Trophoblast cell (in vitro differentiated cells and primary cell): ENCODE measurements at regions not wholly inside any gene's neighbourhood (a gene's known extent, or its start where the extent isn't known, plus 50 kb on each side); places are given as distances from the start of the nearest gene placed in this dataset.
A peak's percentile ranks its signal among the peaks of the same experiment; 100 is the strongest.

Experiments
- DNase-seq, 2 donors: peaks; one replicate each; pipeline ENCODE4 v3.0.0-alpha.2; 2016
- H2AFZ ChIP-seq: 2 replicates; pipeline ENCODE4 v1.6.1; 2013; ENCODE audit warnings: low read length, moderate library complexity, mild to moderate bottlenecking; ENCODE audit not compliant: insufficient read depth, poor library complexity
- H2AK5ac ChIP-seq: 2 replicates; pipeline ENCODE4 v1.6.1; 2013; ENCODE audit warnings: mild to moderate bottlenecking, low read length
- H2BK120ac ChIP-seq: 2 replicates; pipeline ENCODE4 v1.6.1; 2013; ENCODE audit warnings: low read length, mild to moderate bottlenecking, moderate library complexity; ENCODE audit not compliant: insufficient read depth, poor library complexity
- H2BK12ac ChIP-seq: 2 replicates; pipeline ENCODE4 v1.6.1; 2013; ENCODE audit warnings: mild to moderate bottlenecking, low read length, moderate library complexity
- H2BK5ac ChIP-seq: 2 replicates; pipeline ENCODE4 v1.6.1; 2013; ENCODE audit warnings: low read length, low read depth, moderate library complexity, mild to moderate bottlenecking; ENCODE audit not compliant: poor library complexity
- H3K14ac ChIP-seq: 2 replicates; pipeline ENCODE4 v1.6.1; 2013; ENCODE audit warnings: mild to moderate bottlenecking, low read length
- H3K18ac ChIP-seq: 2 replicates; pipeline ENCODE4 v1.6.1; 2013; ENCODE audit warnings: mild to moderate bottlenecking, low read length
- H3K23ac ChIP-seq: 2 replicates; pipeline ENCODE4 v1.6.1; 2013; ENCODE audit warnings: low read length
- H3K27ac ChIP-seq: 2 replicates; pipeline ENCODE4 v1.5.1; 2013; ENCODE audit warnings: low read depth, mild to moderate bottlenecking, inconsistent platforms, low read length, moderate library complexity
- H3K27me3 ChIP-seq: 2 replicates; pipeline ENCODE4 v1.6.1; 2013; ENCODE audit warnings: inconsistent platforms, mild to moderate bottlenecking, low read length, moderate library complexity; ENCODE audit not compliant: insufficient read depth
- H3K36me3 ChIP-seq, 2 experiments: 1 replicate in 1 of 2; 2 replicates in 1 of 2; pipeline ENCODE4 v1.6.1; 2013; ENCODE audit warnings: low read length in 2 of 2, mild to moderate bottlenecking in 2 of 2, moderate library complexity in 1 of 2; ENCODE audit not compliant: insufficient read depth in 2 of 2, control insufficient read depth in 1 of 2
- H3K4ac ChIP-seq: 2 replicates; pipeline ENCODE4 v1.6.1; 2013; ENCODE audit warnings: low read depth, mild to moderate bottlenecking, low read length, moderate library complexity
- H3K4me1 ChIP-seq, 2 experiments: 1 replicate in 1 of 2; 2 replicates in 1 of 2; pipeline ENCODE4 v1.6.1; 2013; ENCODE audit warnings: low read length in 2 of 2, mild to moderate bottlenecking in 2 of 2, moderate library complexity in 1 of 2; ENCODE audit not compliant: insufficient read depth in 2 of 2, control insufficient read depth in 1 of 2
- H3K4me2 ChIP-seq: 2 replicates; pipeline ENCODE4 v1.6.1; 2013; ENCODE audit warnings: inconsistent platforms, mild to moderate bottlenecking, low read length, moderate library complexity
- H3K4me3 ChIP-seq: 2 replicates; pipeline ENCODE4 v1.5.1; 2013; ENCODE audit warnings: mild to moderate bottlenecking, low read depth, low read length, inconsistent platforms
- H3K79me1 ChIP-seq: one replicate; pipeline ENCODE4 v1.6.1; 2013; ENCODE audit warnings: low read length
- H3K79me2 ChIP-seq: 2 replicates; pipeline ENCODE4 v1.6.1; 2013; ENCODE audit warnings: low read length, mild to moderate bottlenecking; ENCODE audit not compliant: control insufficient read depth, insufficient read depth, poor library complexity
- H3K9ac ChIP-seq: 2 replicates; pipeline ENCODE4 v1.6.1; 2013; ENCODE audit warnings: mild to moderate bottlenecking, low read length
- H3K9me3 ChIP-seq: 2 replicates; pipeline ENCODE4 v1.6.1; 2013; ENCODE audit warnings: low read depth, mild to moderate bottlenecking, control low read depth, inconsistent platforms, low read length; ENCODE audit not compliant: insufficient read depth
- H4K12ac ChIP-seq: 2 replicates; pipeline ENCODE4 v1.6.1; 2013; ENCODE audit warnings: low read depth, mild to moderate bottlenecking, low read length, moderate library complexity
- H4K8ac ChIP-seq: 2 replicates; pipeline ENCODE4 v1.6.1; 2013; ENCODE audit warnings: low read depth, mild to moderate bottlenecking, low read length, moderate library complexity
- H4K91ac ChIP-seq: one replicate; pipeline ENCODE4 v1.6.1; 2013; ENCODE audit warnings: low read depth, mild to moderate bottlenecking, low read length, moderate library complexity
- WGBS: extraction: QIAGEN DNeasy Blood & Tissue Kit; methylation state at CpG from one replicate; pipeline ENCODE4 v1.1.7; 2013; ENCODE audit warnings: missing lambda C conversion rate; ENCODE audit not compliant: insufficient read length, insufficient coverage; ENCODE audit errors: extremely low coverage; 5-methylcytosine and 5-hydroxymethylcytosine counted together

- Histone ChIP-seq H4K8ac (no peak overlapping the region), H3K4me1 (no peaks in the 10 kb centered on the region), H2AK5ac (no peak overlapping the region), H2BK12ac (no peak overlapping the region), H3K4me2 (no peak overlapping the region), H3K36me3 (no peaks in the 10 kb centered on the region), H3K18ac (no peak overlapping the region), H3K79me1 (no peaks in the 10 kb centered on the region), H3K4me3 (no peak overlapping the region), H3K27ac (no peak overlapping the region), H2BK5ac (no peak overlapping the region), H2AFZ (no peak overlapping the region), H3K27me3 (no peaks in the 10 kb centered on the region), H3K14ac (no peak overlapping the region), H2BK120ac (no peak overlapping the region), H4K91ac (no peak overlapping the region), H3K23ac (no peak overlapping the region), H3K9ac (no peak overlapping the region), H3K79me2 (no peaks in the 10 kb centered on the region), H3K9me3 (peaks cover 11% of the 10 kb centered on the region), H3K4ac (no peak overlapping the region), H4K12ac (no peak overlapping the region)
- WGBS, result no CpG with 5 or more reads among the region's 3 CpGs
- no peak for DNase-seq
Measured at GRCh38 chr7:41861642-41862041, 158.8 kb upstream of the INHBA start.

- Histone ChIP-seq H3K4me2 (no peak overlapping the region), H3K36me3 (no peaks in the 10 kb centered on the region), H3K9me3 (no peaks in the 10 kb centered on the region), H3K14ac (no peak overlapping the region), H2AK5ac (no peak overlapping the region), H2BK12ac (no peak overlapping the region), H3K4ac (no peak overlapping the region), H4K8ac (no peak overlapping the region), H2BK120ac (no peak overlapping the region), H4K91ac (no peak overlapping the region), H3K4me1 (peaks cover 0 to 3% of the 10 kb centered on the region in 2 experiments), H3K27me3 (no peaks in the 10 kb centered on the region), H3K23ac (no peak overlapping the region), H3K27ac (no peak overlapping the region), H4K12ac (no peak overlapping the region), H2AFZ (no peak overlapping the region), H3K79me2 (no peaks in the 10 kb centered on the region), H3K18ac (no peak overlapping the region), H3K79me1 (no peaks in the 10 kb centered on the region), H3K4me3 (no peak overlapping the region), H2BK5ac (no peak overlapping the region), H3K9ac (no peak overlapping the region)
- peak; percentile 15 to 71 for DNase-seq
- WGBS, result no CpG with 5 or more reads among the region's 2 CpGs
Measured at GRCh38 chr7:41858201-41858600, 155.3 kb upstream of the INHBA start.

- H3K18ac ChIP-seq, result no peak overlapping the region
- H3K4ac ChIP-seq, result no peak overlapping the region
- H3K36me3 ChIP-seq, result no peaks in the 10 kb centered on the region
- no peak overlapping the region for H2AFZ ChIP-seq
- no peaks in the 10 kb centered on the region for H3K27me3 ChIP-seq
- no peak overlapping the region for H4K8ac ChIP-seq
- no peak overlapping the region for H4K91ac ChIP-seq
- no peak overlapping the region for H2BK5ac ChIP-seq
- no peak overlapping the region for H3K4me2 ChIP-seq
- no peak overlapping the region for H2BK120ac ChIP-seq
- H3K4me1 ChIP-seq, result peaks cover 0 to 3% of the 10 kb centered on the region in 2 experiments
- no peak overlapping the region for H4K12ac ChIP-seq
- H3K27ac ChIP-seq, result no peak overlapping the region
- H2BK12ac ChIP-seq, result no peak overlapping the region
- H3K4me3 ChIP-seq, result no peak overlapping the region
- WGBS, result no CpG with 5 or more reads among the region's 1 CpG
- H3K23ac ChIP-seq, result no peak overlapping the region
- no peak overlapping the region for H3K9ac ChIP-seq
- H3K79me2 ChIP-seq, result no peaks in the 10 kb centered on the region
- no peak for DNase-seq
- no peaks in the 10 kb centered on the region for H3K9me3 ChIP-seq
- H2AK5ac ChIP-seq, result no peak overlapping the region
- no peaks in the 10 kb centered on the region for H3K79me1 ChIP-seq
- no peak overlapping the region for H3K14ac ChIP-seq
Measured at GRCh38 chr7:41855798-41856197, 152.9 kb upstream of the INHBA start.

DNA sequence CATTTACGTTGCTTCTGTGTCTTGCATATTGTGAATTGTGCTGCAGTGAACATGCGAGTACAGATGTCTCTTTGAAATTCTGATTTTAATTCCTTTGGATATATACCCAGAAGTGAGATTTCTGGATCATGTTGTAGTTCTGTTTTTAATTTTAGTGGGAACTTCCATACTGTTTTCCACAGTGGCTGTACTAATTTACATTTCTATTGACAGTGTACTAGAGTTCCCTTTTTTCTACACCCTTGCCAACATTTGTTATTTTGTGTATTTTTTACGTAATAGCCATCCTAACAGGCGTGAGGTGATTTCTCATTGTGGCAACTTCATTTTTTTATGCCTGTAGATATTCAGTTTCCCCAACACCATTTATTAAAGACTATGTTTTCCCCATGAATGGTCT lies 144.7 kb upstream of the INHBA start:
- Histone ChIP-seq H3K4me2 (no peak overlapping the region), H3K79me1 (no peaks in the 10 kb centered on the region), H4K8ac (no peak overlapping the region), H2BK120ac (no peak overlapping the region), H2AFZ (no peak overlapping the region), H3K23ac (no peak overlapping the region), H3K4me1 (no peaks in the 10 kb centered on the region), H3K27ac (no peak overlapping the region), H3K27me3 (no peaks in the 10 kb centered on the region), H3K9me3 (no peaks in the 10 kb centered on the region), H3K4me3 (no peak overlapping the region), H3K4ac (no peak overlapping the region), H3K9ac (no peak overlapping the region), H3K18ac (no peak overlapping the region), H3K14ac (no peak overlapping the region), H2BK12ac (no peak overlapping the region), H2AK5ac (no peak overlapping the region), H2BK5ac (no peak overlapping the region), H3K79me2 (no peaks in the 10 kb centered on the region), H4K91ac (no peak overlapping the region), H4K12ac (no peak overlapping the region), H3K36me3 (no peaks in the 10 kb centered on the region)
- WGBS, result no CpG with 5 or more reads among the region's 4 CpGs
- DNase-seq, result no peak
